ENCODE measurements at regions not wholly inside any gene's neighbourhood (a gene's known extent, or its start where the extent isn't known, plus 50 kb on each side); places are given as distances from the start of the nearest gene placed in this dataset.

DNA sequence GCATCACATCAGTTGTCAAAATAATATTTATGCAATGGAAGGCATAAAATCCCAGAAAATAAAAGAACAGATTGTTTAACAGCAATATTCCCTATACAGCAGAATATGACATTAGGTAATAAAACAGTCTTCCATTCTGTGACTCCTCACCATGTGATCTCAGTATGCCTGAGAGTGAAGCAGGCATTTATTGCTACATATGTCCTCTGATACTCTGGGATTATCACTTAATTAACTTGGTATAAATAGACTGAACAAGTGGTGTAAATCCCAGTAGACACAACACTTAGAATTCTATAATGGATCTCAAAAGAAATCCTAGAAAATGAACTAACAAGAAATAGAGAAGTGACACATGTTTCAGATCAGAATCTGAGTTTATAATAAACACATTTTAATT lies 841.3 kb downstream of the PDHA2 start:
- Histone ChIP-seq H3K4me3 (ENCODE audit: low read length) (no peak overlapping the region), H3K9me2 (replicated peaks; ENCODE audit: control insufficient read depth, low read length) (no peaks in the 10 kb centered on the region), H3K4me1 (ENCODE audit: control insufficient read depth, low read length) (no peaks in the 10 kb centered on the region), H3K27ac (ENCODE audit: low read depth, low read length) (no peak overlapping the region), H3F3A (ENCODE audit: control insufficient read depth, insufficient read depth) (no peaks in the 10 kb centered on the region), H4K20me1 (ENCODE audit: control insufficient read depth, insufficient read depth, low read depth, low read length) (no peaks in the 10 kb centered on the region), H3K9me3 (ENCODE audit: control insufficient read depth, insufficient read depth, low read length) (no peaks in the 10 kb centered on the region), H3K36me3 (ENCODE audit: control insufficient read depth, low read length) (no peaks in the 10 kb centered on the region), H3K79me2 (ENCODE audit: control insufficient read depth, low read length) (no peaks in the 10 kb centered on the region), H3K4me2 (ENCODE audit: low read length) (no peak overlapping the region), H3K27me3 (ENCODE audit: control insufficient read depth, low read length) (no peaks in the 10 kb centered on the region)
- TF ChIP-seq, protein P1, sequence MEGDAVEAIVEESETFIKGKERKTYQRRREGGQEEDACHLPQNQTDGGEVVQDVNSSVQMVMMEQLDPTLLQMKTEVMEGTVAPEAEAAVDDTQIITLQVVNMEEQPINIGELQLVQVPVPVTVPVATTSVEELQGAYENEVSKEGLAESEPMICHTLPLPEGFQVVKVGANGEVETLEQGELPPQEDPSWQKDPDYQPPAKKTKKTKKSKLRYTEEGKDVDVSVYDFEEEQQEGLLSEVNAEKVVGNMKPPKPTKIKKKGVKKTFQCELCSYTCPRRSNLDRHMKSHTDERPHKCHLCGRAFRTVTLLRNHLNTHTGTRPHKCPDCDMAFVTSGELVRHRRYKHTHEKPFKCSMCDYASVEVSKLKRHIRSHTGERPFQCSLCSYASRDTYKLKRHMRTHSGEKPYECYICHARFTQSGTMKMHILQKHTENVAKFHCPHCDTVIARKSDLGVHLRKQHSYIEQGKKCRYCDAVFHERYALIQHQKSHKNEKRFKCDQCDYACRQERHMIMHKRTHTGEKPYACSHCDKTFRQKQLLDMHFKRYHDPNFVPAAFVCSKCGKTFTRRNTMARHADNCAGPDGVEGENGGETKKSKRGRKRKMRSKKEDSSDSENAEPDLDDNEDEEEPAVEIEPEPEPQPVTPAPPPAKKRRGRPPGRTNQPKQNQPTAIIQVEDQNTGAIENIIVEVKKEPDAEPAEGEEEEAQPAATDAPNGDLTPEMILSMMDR (IDR thresholded peaks at IDR 0.05; ENCODE audit: low read depth, low read length, poor library complexity, severe bottlenecking) = no peak
- TF ChIP-seq EZH2phosphoT487 (IDR thresholded peaks at IDR 0.05; ENCODE audit: borderline replicate concordance, low read length) = no peak

DNA sequence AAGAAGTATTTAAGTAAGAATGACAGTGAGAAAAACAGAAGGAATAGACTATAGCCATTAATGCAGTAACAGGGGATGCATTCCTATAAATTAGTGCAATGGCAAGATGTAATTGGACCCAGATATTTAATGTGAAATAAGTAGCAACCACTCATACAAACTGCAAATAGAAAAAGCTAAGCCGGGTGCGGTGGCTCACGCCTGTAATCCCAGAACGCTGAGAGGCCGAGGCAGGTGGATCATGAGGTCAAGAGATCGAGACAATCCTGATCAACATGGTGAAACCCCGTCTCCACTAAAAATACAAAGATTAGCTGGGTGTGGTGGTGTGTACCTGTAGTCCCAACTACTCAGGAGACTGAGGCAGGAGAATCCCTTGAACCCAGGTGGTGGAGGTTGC lies 845.8 kb downstream of the PDHA2 start:
- H3K4me2 ChIP-seq (ENCODE audit: low read length) = no peak overlapping the region
- H3K9me3 ChIP-seq (ENCODE audit: control insufficient read depth, insufficient read depth, low read length) = no peaks in the 10 kb centered on the region
- no peaks in the 10 kb centered on the region for H3K79me2 ChIP-seq (ENCODE audit: control insufficient read depth, low read length)
- no peaks in the 10 kb centered on the region for H3K4me1 ChIP-seq (ENCODE audit: control insufficient read depth, low read length)
- no peaks in the 10 kb centered on the region for H4K20me1 ChIP-seq (ENCODE audit: control insufficient read depth, insufficient read depth, low read depth, low read length)
- no peaks in the 10 kb centered on the region for H3K9me2 ChIP-seq (replicated peaks; ENCODE audit: control insufficient read depth, low read length)
- no peak overlapping the region for H3K27ac ChIP-seq (ENCODE audit: low read depth, low read length)
- no peaks in the 10 kb centered on the region for H3K36me3 ChIP-seq (ENCODE audit: control insufficient read depth, low read length)
- no peak overlapping the region for H3K4me3 ChIP-seq (ENCODE audit: low read length)
- no peaks in the 10 kb centered on the region for H3K27me3 ChIP-seq (ENCODE audit: control insufficient read depth, low read length)
- TF ChIP-seq, protein P1 (IDR thresholded peaks at IDR 0.05; ENCODE audit: low read depth, low read length, poor library complexity, severe bottlenecking) = no peak
- TF ChIP-seq EZH2phosphoT487 (IDR thresholded peaks at IDR 0.05; ENCODE audit: borderline replicate concordance, low read length) = no peak
- H3F3A ChIP-seq (ENCODE audit: control insufficient read depth, insufficient read depth) = no peaks in the 10 kb centered on the region

DNA sequence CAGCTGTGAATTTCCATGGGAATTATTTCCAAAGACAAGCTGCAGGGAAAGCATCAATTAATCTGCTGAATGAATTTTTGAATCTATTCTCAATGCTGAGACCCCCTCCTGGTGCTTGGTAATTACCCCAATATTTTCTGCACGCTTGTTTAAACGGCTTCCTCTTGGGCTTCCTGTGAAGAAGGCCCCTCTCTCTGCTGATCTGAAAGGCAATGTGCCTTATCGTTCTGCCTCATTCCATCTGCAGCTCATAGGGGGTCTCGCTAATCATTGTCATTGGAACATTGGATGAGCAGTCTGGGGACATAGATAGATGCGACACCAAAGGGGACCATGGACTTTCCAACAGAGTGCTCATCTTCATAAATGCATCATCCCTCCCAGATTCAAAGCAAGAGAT lies 851.6 kb downstream of the PDHA2 start:
- no peaks in the 10 kb centered on the region for H4K20me1 ChIP-seq (ENCODE audit: control insufficient read depth, insufficient read depth, low read depth, low read length)
- H3K4me3 ChIP-seq (ENCODE audit: low read length) = no peak overlapping the region
- H3K4me2 ChIP-seq (ENCODE audit: low read length) = no peak overlapping the region
- H3K4me1 ChIP-seq (ENCODE audit: control insufficient read depth, low read length) = no peaks in the 10 kb centered on the region
- no peaks in the 10 kb centered on the region for H3F3A ChIP-seq (ENCODE audit: control insufficient read depth, insufficient read depth)
- H3K79me2 ChIP-seq (ENCODE audit: control insufficient read depth, low read length) = no peaks in the 10 kb centered on the region
- H3K27ac ChIP-seq (ENCODE audit: low read depth, low read length) = no peak overlapping the region
- no peaks in the 10 kb centered on the region for H3K9me3 ChIP-seq (ENCODE audit: control insufficient read depth, insufficient read depth, low read length)
- TF ChIP-seq EZH2phosphoT487 (IDR thresholded peaks at IDR 0.05; ENCODE audit: borderline replicate concordance, low read length) = no peak
- TF ChIP-seq, protein P1 (IDR thresholded peaks at IDR 0.05; ENCODE audit: low read depth, low read length, poor library complexity, severe bottlenecking) = no peak
- no peaks in the 10 kb centered on the region for H3K9me2 ChIP-seq (replicated peaks; ENCODE audit: control insufficient read depth, low read length)
- H3K36me3 ChIP-seq (ENCODE audit: control insufficient read depth, low read length) = no peaks in the 10 kb centered on the region
- no peaks in the 10 kb centered on the region for H3K27me3 ChIP-seq (ENCODE audit: control insufficient read depth, low read length)

DNA sequence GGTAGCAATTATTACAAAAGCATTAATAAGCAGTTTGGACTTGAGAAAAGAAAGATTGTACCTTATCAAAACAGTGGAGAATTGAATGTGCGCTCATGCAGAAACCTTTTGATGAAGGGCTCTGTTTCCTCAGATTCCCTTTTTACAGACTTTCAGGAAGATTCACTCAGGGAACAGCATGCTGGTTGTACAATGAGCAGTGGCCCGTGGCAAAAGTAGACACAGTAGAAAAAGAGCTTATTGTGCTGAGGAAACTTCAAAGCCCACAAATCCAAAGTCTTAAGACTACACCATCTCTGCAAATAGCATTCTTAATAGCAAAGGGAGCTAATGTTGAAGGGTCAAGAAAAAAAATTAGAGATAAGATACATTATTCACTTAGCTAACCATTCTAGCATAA lies 858.9 kb downstream of the PDHA2 start:
- Histone ChIP-seq H3K4me2 (ENCODE audit: low read length) (no peak overlapping the region), H3K27ac (ENCODE audit: low read depth, low read length) (no peak overlapping the region), H3K9me2 (replicated peaks; ENCODE audit: control insufficient read depth, low read length) (no peaks in the 10 kb centered on the region), H3K4me1 (ENCODE audit: control insufficient read depth, low read length) (no peaks in the 10 kb centered on the region), H3K79me2 (ENCODE audit: control insufficient read depth, low read length) (no peaks in the 10 kb centered on the region), H3K36me3 (ENCODE audit: control insufficient read depth, low read length) (no peaks in the 10 kb centered on the region), H3K27me3 (ENCODE audit: control insufficient read depth, low read length) (no peaks in the 10 kb centered on the region), H3K4me3 (ENCODE audit: low read length) (no peak overlapping the region), H4K20me1 (ENCODE audit: control insufficient read depth, insufficient read depth, low read depth, low read length) (no peaks in the 10 kb centered on the region), H3F3A (ENCODE audit: control insufficient read depth, insufficient read depth) (no peaks in the 10 kb centered on the region), H3K9me3 (ENCODE audit: control insufficient read depth, insufficient read depth, low read length) (no peaks in the 10 kb centered on the region)
- no peak for TF ChIP-seq EZH2phosphoT487 (IDR thresholded peaks at IDR 0.05; ENCODE audit: borderline replicate concordance, low read length)
- TF ChIP-seq, protein P1 (IDR thresholded peaks at IDR 0.05; ENCODE audit: low read depth, low read length, poor library complexity, severe bottlenecking) = no peak

Data from DOHH2 (cell line).